IPS-NIHi11 (cell line): ENCODE measurements at regions not wholly inside any gene's neighbourhood (a gene's known extent, or its start where the extent isn't known, plus 50 kb on each side); places are given as distances from the start of the nearest gene placed in this dataset.

Source experiments
- DNase-seq: peaks from one replicate; pipeline ENCODE4 v3.0.0; 2012; ENCODE audit warnings: mixed read lengths, low spot score

DNA sequence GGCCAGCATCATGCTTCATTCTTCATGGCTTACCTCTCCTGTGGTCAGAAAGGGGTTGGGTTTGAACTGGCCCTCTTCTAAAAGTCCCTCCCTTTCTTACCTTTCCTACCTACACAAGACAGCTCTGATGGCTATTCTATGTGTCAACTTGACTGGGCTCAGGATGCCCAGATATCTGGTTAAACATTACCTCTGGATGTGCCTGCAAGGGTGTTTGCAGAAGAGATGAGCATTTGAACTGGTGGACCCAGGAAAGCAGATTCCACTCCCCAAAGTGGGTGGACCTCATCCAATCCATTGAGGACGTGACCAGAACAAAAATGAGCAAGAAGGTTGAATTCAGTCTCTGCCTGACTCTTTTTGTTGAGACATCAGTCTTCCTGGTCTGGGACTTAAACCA lies 79.0 kb upstream of the TCF7L2 start:
- DNase-seq, result no peak

DNA sequence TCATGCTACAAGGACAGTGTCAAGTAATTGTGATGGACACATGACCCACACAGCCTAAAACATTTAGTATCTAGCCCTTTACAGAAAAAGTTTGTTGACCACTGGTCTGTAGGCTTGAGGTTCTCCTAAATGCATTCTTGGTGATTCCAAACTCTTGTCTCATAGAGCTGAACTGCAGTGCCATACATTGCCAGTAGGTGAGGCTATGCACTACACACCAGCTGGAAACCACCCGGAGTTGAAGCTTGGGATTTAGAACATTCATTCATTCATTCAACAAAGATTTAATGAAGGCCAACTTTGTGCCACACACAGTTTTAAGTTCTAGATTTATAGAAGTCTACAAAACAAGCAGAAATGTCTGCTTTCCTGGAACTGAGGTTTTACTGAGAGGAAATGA lies 77.3 kb upstream of the TCF7L2 start:
- DNase-seq, result no peak

DNA sequence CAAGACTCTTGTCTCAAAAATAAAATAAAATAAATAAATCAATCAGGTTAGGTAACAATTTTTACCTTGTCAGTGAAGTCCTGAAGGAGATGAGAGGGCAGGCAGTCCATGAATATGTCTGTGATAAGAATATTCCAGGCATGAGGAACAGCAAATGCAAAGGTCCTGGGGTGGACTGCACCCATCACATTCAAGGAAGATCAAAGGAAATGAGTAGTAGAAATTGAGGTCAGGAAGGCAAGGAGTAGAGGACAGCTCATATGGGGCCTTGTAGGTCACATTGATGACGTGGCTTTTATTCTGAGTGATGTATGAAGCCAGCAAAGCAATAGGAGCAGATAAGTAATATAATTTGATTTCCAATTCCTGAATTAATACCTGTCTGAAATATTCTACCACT lies 76.5 kb upstream of the TCF7L2 start:
- no peak for DNase-seq

DNA sequence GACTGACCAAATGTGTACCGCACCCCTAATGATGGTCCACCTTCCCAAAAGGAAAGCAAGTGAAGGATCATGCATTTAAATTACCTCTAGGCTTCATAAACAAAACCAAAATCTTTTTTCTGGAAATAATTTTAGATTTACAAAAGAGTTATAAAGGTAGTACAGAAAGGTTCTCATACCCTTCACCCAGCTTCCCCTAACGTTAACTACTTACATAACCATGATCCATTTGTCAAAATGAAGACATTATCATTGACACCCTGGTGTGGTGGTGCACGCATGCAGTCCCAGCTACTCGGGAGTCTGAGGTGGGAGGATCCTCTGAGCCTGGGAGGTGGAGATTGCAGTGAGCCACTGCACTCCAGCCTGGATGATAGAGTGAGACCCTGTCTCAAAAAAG lies 75.1 kb upstream of the TCF7L2 start:
- DNase-seq, result no peak

DNA sequence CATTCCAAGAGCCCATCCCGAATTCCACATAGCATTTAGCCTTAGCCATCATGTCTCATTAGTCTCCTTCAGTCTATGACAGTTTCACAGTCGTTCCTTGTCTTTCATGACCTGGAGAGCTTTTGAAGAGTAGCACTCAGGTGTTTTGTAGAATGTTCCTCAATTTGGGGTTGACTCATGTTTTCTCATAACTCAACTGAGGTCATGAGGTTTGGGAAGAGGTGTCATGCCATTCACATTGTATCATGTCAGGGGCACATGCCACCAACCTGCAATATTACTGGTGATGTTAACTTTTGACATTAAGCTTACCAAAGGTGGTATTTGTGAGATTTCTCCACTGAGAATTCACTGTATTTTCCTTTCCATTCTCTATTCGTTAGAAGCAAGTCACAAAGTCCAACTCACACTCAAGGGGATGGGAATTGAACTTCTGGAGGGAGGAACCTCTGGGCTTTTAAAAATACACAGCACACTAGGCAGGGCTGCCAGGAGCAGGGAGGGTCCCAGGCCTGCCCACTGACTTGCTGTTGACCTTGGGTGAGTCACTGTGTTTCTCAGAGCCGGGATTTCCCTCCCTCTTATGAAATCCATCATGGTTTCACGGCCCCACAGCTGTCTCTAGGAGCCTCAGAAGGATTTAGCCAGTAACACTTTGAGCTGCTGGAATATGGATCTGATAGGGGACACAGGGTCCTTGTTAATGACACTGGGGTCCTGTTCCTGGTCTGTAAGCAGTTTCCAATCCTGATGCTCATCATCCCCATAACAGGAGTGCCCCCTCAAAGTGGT lies 74.4 kb upstream of the TCF7L2 start:
- DNase-seq, result no peak

DNA sequence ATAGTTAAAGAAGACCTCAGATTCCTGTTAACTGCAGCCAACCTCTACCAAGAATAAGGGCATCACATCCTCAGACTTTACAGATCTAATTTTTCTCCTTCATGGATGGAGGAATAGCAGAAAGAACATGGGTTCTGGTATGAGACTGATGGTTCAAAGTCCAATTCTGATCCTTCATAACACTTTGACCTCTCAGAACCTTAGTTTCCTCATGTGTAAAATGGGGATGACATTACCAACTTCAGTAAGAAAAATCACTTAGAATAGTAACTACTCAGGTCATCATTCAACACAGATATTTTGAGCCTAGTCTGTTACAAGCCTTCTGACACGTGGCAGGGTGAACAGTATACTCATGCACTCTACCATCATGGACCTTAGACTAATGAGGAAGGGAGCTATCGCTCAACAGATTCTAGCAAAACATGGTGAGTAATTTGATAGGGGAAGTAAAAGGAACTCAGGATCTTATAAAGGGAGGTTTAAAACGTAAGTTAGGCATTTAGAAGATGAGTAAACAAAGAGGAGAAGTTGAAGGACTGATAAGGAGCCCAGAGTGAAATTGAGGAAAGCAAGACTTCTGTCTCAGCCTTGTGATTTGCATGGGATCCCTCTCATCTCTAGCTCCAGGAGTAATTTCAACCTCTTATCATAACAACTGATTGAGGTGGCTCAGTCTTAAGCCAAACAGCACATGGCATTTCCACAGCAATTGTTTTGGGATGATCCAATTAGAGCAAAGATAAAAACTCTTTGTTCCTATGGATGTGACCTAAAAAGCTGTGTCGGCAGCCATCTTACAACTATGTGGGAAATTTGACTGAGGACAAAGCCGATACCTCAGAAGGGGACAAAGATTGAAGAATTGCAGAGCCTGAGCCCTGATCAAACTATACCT lies 69.2 kb upstream of the TCF7L2 start:
- no peak for DNase-seq

DNA sequence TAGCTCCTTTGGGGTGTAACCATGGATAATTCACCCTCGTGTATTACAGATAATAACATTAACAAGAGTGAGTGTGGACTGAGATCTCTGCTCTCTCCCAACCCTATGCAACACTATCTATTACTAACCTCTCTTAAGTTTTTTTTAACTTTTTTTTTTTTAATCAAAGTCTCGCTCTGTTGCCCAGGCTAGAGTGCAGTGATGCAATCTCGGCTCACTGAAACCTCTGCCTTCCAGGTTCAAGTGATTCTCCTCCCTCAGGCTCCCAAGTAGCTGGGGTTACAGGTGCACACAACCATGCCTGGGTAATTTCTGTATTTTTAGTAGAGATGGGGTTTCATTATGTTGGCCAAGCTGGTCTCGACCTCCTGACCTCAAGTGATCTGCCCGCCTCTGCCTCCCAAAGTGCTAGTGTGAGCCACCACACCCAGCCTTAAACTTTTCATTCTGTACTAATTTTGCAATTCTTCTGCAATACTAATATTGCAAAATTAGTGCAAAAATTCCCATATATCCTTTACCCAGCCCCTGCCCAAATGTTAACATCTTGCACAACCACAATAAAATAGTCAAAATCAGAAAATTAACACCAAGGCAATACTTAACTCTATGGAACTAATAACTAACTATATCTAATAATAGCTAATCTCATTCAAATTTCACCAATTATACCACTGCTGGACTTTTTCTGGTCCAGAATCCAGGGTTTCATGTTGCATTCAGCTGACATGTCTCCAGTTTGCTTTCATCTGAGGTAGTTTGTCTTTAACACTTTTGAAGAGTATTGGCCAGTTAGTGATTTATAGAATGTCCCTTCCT lies 66.5 kb upstream of the TCF7L2 start:
- no peak for DNase-seq

DNA sequence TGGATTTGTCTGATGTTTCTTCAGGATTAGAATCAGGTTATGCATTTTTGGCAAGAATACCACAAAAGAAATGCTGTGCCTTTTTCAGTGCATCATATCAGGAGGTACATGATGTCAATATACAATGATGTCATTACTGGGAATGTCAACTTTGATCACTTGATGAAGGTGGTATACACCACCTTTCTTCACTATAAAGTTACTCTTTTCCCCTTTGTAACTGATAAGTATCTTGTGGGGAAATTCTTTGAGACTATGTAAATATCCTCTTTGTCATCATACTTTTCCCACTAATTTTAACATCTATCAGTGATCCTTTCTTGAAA lies 65.9 kb upstream of the TCF7L2 start:
- no peak for DNase-seq

DNA sequence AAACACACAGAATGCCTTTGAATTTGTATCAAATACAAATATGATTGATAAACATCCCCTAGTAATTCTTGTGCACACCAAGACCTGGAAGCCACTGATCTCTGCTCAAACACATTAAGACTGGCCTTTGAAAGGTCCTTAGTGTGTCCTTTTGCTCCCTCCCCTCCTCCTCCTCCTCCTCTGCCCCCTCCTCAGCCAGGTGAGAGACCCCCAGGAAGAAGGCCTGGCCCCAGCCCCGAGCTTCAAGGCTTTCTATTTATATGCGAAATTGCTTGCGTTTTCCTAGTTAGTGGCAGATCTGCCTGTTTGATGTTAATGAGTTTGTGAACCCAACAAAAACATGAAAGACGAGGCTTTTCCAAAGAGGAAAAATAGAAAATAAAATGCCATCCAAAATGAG lies 63.6 kb upstream of the TCF7L2 start:
- DNase-seq, result no peak

DNA sequence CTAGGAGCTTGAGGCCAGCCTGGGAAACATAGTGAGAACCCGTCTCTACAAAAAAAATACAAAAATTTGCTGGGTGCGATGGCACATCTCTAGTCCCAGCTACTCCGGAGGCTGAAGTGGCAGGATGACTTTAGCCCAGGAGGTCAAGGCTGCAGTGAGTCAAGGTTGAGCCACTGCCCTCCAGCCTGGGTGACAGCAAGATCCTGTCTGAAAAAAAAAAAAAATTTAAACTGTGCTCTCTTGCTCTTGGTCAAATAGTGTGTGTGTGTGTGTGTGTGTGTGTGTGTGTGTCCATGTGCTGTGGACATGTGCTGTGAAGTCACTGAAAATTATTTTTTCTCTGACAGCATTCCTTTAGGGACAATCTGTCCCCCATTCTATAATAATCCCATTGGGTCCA lies 62.1 kb upstream of the TCF7L2 start:
- no peak for DNase-seq

DNA sequence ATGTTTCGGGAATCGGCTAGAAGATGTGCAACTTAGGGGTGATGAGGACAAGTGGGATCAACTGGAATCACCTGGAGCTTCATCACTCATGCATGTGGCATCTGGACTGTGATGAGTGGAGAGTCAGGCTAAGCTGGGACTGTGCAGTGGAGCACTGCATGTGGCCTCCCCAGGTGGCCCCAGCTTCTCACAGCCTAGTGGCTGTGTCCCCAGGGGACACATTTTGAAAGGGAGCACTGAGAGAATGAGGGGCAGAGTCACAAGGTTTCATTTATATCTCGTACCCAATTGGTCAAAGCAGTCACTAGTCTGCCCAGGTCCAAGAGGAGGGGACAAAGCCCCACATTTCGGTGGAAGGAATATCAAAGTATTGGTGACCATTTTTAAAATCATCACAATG lies 54.8 kb upstream of the TCF7L2 start:
- DNase-seq, result no peak

DNA sequence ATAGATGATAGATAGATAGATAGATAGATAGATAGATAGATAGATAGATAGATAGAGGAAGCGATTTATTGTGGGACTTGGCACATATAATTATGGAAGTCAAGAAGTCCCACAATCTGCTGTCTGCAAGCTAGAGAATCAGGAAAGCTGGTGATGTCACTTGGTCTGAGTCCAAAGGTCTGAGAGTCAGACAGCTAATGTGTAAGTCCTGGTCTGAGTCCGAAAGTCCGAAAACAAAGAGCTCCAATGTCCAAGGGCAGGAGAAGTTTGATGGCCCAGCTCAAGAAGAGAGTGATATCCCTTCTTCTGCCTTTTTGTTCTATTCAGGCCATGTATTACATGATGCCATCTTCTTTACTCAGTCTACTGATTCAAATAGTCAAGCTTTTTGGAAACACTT lies 53.8 kb upstream of the TCF7L2 start:
- DNase-seq, result no peak

DNA sequence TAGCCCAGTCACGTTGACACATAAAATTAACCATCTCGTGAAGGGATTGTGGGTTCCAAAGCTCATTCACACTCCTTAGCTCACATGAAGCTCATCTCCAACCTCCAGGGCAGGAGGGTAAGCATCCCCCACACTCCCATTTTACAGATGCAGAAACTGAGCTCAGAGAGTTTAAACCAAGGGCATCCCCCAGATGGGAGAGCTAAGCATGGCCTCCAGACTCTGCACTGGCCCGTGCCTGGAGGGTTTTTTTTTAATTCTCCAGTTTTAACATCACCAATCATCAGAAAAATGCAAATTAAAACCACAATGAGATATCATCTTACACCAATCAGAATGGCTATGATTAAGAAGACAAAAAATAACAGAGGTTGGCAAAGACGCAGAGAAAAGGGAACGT lies 53.3 kb upstream of the TCF7L2 start:
- DNase-seq, result no peak

DNA sequence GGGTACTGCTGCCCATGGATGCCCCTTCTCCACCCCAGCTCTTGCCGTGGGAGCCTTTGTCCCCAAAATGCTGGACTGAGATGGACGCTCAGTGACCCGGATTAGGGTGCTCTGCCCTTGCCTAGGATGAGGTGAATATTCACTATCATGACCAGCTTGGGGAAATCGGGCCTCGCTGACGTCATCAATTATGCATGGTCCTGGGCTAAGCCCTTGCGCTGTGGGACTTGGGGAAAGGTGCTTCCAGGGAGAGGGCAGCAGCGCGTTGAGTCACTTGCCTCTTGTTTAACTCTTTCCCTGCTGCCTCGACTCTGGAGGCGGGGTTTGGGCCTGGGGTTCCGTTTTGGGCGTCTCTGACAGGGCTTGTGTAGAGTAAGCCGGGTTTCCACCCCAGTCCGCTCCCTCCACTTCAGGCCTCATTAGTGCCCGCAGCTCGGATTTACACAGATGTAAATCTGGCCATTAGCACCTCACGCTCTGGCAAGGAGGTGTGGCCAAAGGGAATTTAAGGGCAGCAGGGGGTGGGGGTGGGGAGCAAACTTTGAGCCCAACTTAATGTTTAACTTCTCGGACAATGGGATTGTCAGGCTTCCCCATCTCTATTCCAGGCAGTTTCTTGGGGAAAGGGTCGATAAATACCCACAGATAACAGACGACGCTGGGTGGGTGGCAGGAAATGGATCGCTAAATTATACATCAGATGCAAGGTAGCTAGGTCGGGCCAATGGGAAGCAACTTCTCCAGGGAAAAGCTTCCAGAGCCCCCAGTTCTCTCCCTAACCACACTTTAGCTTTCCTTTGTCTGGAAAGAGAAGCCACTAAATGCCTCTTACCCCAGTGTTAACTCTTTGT lies 51.3 kb upstream of the TCF7L2 start:
- DNase-seq, result peak; percentile 79

DNA sequence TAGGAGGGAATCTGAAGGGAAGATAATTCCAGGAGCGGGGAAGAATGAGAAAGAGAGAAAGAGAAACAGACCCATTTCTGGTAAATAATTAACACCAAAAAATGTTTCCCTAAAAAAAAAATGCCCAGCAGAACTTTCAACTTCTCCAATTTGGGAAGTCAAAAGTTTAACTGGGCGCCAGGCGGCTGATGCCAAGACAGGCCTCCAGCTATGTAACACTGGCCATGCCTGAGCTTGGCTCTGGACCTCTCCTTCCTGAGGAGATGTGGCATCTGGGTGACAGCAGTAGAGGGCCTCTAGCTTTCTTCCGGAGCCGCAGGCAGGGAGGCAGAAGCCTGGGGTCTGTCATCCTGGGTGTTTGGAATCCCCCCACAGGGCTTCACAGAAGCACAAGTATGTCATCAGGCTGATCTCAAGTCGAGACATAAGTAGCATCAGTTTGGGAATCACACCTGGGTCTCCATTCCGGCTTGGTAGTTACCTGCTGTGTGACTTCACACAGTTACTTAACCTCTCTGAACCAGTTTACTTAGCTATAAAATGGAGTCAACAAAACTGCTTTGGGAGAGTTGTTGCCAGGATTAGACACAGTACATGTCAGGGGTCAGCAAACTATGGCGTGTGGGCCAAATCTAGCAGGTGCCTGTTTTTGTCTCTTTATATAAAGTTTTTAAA lies 50.5 kb upstream of the TCF7L2 start:
- DNase-seq, result no peak
